SU-DHL-6 (cell line): ENCODE measurements at regions not wholly inside any gene's neighbourhood (a gene's known extent, or its start where the extent isn't known, plus 50 kb on each side); places are given as distances from the start of the nearest gene placed in this dataset.

Source experiments
- EZH2phosphoT487 ChIP-seq: fragments of 200-600 bp; sonication (generic), shearing (Covaris generic); conservative IDR thresholded peaks from 2 replicates; pipeline ENCODE4 v1.6.1; 2018; ENCODE audit warnings: mild to moderate bottlenecking, antibody characterized with exemption, low read length, moderate library complexity, mixed read lengths
- TF ChIP-seq, protein P1 (sequence below): fragments of 200-600 bp; sonication (generic); IDR thresholded peaks from one replicate; pipeline ENCODE4 v1.5.1; 2017; ENCODE audit warnings: antibody characterized with exemption, mild to moderate bottlenecking, low read length, moderate library complexity; ENCODE audit not compliant: insufficient read depth, poor library complexity, severe bottlenecking

GRCh38 chr14:34359420-34360117 lies 102.5 kb downstream of the SPTSSA start:
- TF ChIP-seq, protein P1, sequence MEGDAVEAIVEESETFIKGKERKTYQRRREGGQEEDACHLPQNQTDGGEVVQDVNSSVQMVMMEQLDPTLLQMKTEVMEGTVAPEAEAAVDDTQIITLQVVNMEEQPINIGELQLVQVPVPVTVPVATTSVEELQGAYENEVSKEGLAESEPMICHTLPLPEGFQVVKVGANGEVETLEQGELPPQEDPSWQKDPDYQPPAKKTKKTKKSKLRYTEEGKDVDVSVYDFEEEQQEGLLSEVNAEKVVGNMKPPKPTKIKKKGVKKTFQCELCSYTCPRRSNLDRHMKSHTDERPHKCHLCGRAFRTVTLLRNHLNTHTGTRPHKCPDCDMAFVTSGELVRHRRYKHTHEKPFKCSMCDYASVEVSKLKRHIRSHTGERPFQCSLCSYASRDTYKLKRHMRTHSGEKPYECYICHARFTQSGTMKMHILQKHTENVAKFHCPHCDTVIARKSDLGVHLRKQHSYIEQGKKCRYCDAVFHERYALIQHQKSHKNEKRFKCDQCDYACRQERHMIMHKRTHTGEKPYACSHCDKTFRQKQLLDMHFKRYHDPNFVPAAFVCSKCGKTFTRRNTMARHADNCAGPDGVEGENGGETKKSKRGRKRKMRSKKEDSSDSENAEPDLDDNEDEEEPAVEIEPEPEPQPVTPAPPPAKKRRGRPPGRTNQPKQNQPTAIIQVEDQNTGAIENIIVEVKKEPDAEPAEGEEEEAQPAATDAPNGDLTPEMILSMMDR: no peak
- TF ChIP-seq EZH2phosphoT487: no peak
